ENCODE measurements at regions not wholly inside any gene's neighbourhood (a gene's known extent, or its start where the extent isn't known, plus 50 kb on each side); places are given as distances from the start of the nearest gene placed in this dataset.

DNA sequence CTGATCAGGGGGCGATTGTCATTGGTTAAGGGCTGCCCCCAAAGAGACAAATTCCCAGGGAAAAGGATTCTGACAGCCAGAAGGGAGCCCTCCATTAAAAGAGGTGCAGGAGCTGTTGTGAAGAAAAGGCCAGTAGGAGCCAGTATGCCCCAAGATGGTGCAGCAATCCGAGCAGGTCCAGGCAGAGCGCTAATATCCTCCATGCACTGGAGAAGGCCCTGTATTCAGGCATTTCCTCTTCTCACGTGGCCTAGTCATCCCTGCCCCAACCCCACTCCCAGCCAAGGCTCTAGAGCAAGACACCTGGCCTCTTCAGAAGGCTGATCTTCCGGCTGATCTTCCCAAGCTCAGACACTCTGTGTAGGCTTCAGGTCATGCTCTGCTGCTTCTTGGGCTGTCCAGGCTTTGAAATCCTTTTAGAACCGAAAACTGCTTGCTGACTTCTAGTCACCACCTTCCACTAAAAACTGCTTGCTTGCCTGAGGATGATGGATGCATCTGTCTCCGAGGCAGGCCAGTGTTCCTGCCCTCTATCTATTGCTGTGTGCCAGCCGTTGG lies 77.4 kb downstream of the CYP26A1 start:
- Histone ChIP-seq H3K27me3 (ENCODE audit: control insufficient read depth, insufficient read depth, low read length) (no peaks in the 10 kb centered on the region), H3K4me3 (ENCODE audit: low read length) (no peak overlapping the region), H3K27ac (ENCODE audit: low read length) (no peak overlapping the region), H3K4me1 (ENCODE audit: control insufficient read depth, low read depth, low read length) (peaks cover under 1% of the 10 kb centered on the region), H3K9ac (ENCODE audit: low read length) (no peak overlapping the region), H3K36me3 (ENCODE audit: control insufficient read depth, low read depth, low read length) (no peaks in the 10 kb centered on the region), H3K9me3 (ENCODE audit: control insufficient read depth, low read depth, low read length) (no peaks in the 10 kb centered on the region)

DNA sequence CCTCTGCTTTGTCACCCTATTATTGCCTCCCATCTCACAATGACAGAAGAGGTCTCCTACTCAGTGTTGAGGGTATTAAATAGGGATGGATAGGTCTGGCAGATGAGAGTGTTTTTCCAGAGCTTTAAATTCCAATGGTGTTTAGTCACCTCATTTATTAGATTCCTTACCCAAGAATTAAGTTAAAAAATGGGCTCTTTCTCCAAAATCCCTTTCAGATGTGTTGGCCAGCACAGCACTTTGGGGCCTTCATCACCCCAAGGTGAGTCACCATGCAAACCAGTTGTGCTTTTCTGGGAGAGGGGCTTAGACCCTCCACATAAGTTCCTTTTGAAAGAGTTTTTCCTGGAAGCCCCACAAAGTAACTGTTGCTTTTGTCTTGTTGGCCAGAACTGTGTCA lies 78.4 kb downstream of the CYP26A1 start:
- H3K4me1 ChIP-seq (ENCODE audit: control insufficient read depth, low read depth, low read length) = no peaks in the 10 kb centered on the region
- no peak overlapping the region for H3K27ac ChIP-seq (ENCODE audit: low read length)
- H3K36me3 ChIP-seq (ENCODE audit: control insufficient read depth, low read depth, low read length) = no peaks in the 10 kb centered on the region
- H3K9ac ChIP-seq (ENCODE audit: low read length) = no peak overlapping the region
- H3K27me3 ChIP-seq (ENCODE audit: control insufficient read depth, insufficient read depth, low read length) = no peaks in the 10 kb centered on the region
- H3K9me3 ChIP-seq (ENCODE audit: control insufficient read depth, low read depth, low read length) = no peaks in the 10 kb centered on the region
- no peak overlapping the region for H3K4me3 ChIP-seq (ENCODE audit: low read length)

DNA sequence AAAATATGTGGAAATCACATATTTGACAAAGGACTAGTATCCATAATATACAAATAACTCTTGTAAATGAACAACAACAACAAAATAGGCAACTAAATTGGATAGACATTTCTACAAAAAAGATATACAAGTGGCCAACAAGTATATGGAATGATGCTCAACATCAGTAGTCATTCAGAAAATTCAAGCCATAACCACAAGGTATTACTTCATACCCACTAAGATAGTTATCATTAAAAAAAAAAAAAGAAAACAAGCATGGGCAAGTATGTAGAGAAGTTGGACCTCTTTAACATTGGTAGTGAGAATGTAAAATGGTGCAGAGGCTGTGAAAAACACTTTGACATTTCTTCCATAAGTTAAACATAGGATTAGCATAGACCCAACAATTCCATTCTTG lies 80.8 kb downstream of the CYP26A1 start:
- Histone ChIP-seq H3K4me1 (ENCODE audit: control insufficient read depth, low read depth, low read length) (no peaks in the 10 kb centered on the region), H3K27ac (ENCODE audit: low read length) (no peak overlapping the region), H3K9ac (ENCODE audit: low read length) (no peak overlapping the region), H3K4me3 (ENCODE audit: low read length) (no peak overlapping the region), H3K36me3 (ENCODE audit: control insufficient read depth, low read depth, low read length) (no peaks in the 10 kb centered on the region), H3K9me3 (ENCODE audit: control insufficient read depth, low read depth, low read length) (peaks cover 8% of the 10 kb centered on the region), H3K27me3 (ENCODE audit: control insufficient read depth, insufficient read depth, low read length) (no peaks in the 10 kb centered on the region)

DNA sequence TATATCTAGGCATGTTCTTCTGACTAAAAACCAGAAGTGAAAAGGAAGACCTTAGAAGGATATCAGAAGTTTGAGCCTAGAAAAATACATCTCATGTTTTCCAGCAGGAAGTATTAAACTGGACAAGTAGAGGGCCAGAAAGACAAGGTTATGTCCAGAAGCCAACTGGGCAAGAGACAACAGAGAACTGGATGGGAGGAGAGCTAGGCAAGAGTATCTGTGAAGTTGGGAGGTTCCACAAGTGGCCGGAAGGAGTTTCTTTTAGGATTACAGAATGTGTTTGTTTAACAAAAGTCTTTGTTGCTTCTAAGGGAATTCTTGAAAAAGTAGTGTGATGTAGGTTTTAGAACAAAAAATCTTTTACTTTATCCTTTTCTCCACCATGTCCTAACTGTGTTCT lies 86.4 kb downstream of the CYP26A1 start:
- H3K9me3 ChIP-seq (ENCODE audit: control insufficient read depth, low read depth, low read length) = peaks cover 8% of the 10 kb centered on the region
- no peak overlapping the region for H3K9ac ChIP-seq (ENCODE audit: low read length)
- no peaks in the 10 kb centered on the region for H3K4me1 ChIP-seq (ENCODE audit: control insufficient read depth, low read depth, low read length)
- H3K36me3 ChIP-seq (ENCODE audit: control insufficient read depth, low read depth, low read length) = no peaks in the 10 kb centered on the region
- no peak overlapping the region for H3K27ac ChIP-seq (ENCODE audit: low read length)
- no peak overlapping the region for H3K4me3 ChIP-seq (ENCODE audit: low read length)
- H3K27me3 ChIP-seq (ENCODE audit: control insufficient read depth, insufficient read depth, low read length) = no peaks in the 10 kb centered on the region

DNA sequence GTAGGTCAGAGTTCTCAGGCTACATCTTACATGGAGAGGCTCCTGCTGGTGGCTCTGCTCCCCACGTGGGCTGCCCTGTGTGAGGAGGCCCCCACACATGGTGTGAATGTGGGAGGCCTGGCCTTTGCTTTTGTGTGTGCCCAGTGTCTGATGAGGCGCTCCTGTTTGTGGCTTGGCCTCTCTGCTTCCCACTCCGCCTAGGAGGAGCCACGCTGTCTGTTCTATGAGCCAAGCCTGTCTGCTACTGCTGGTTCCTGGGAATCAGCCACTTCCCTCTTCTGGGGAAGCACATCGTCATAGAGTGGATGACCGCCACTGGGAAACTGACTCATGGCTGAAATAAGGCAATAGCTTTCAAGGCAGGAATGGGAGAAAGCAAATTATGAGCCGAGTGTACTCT lies 87.1 kb downstream of the CYP26A1 start:
- H3K27ac ChIP-seq (ENCODE audit: low read length) = no peak overlapping the region
- H3K9me3 ChIP-seq (ENCODE audit: control insufficient read depth, low read depth, low read length) = peaks cover 8% of the 10 kb centered on the region
- H3K36me3 ChIP-seq (ENCODE audit: control insufficient read depth, low read depth, low read length) = no peaks in the 10 kb centered on the region

DNA sequence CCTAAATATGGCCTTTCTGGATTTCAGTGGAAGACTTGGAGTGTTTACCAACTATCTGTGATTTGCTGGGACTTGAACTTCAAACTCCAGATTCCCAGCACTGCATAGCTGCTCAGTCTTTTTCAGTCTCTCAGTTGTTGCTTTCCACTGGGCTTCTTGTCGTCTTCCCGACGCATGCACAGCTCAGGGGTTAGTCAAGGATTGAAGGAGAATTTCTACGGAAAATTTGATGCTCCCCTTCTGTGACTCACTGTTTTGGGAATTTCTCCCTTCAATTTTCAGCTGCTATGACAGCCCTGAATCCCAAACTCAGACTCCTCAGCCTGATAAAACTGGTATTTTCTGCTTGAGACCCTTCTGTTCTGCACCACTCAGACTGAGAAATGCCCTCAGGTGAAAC lies 91.7 kb downstream of the CYP26A1 start:
- H3K27ac ChIP-seq (ENCODE audit: low read length) = no peak overlapping the region
- H3K4me1 ChIP-seq (ENCODE audit: control insufficient read depth, low read depth, low read length) = peaks cover 5% of the 10 kb centered on the region
- no peak overlapping the region for H3K9ac ChIP-seq (ENCODE audit: low read length)
- H3K27me3 ChIP-seq (ENCODE audit: control insufficient read depth, insufficient read depth, low read length) = no peaks in the 10 kb centered on the region
- H3K4me3 ChIP-seq (ENCODE audit: low read length) = no peak overlapping the region
- peaks cover 4% of the 10 kb centered on the region for H3K9me3 ChIP-seq (ENCODE audit: control insufficient read depth, low read depth, low read length)
- H3K36me3 ChIP-seq (ENCODE audit: control insufficient read depth, low read depth, low read length) = no peaks in the 10 kb centered on the region

More for the DNA sequence above, 87.1 kb downstream of the CYP26A1 start:
- Histone ChIP-seq H3K9ac (ENCODE audit: low read length) (no peak overlapping the region), H3K27me3 (ENCODE audit: control insufficient read depth, insufficient read depth, low read length) (no peaks in the 10 kb centered on the region), H3K4me3 (ENCODE audit: low read length) (no peak overlapping the region), H3K4me1 (ENCODE audit: control insufficient read depth, low read depth, low read length) (no peaks in the 10 kb centered on the region)

DNA sequence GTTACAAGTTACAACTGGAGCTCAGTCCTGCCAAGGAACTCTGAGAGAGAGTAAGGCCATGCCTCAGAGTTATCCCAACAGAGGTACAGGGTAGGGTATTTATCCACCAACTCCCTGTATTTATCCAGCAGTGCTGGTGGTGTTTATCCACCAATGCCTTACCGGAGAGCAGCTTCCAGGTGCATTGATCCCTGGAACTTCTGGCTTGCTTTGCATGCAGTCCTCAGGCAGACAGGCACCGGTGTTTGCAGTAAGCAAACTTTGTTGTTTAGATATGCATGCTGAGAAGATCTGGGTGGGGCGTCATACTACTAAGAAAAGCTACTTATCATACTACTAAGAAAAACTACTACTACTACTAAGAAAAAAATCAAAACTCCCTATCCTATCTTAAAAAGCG lies 92.4 kb downstream of the CYP26A1 start:
- peaks cover 5% of the 10 kb centered on the region for H3K4me1 ChIP-seq (ENCODE audit: control insufficient read depth, low read depth, low read length)
- no peak overlapping the region for H3K27ac ChIP-seq (ENCODE audit: low read length)
- H3K9ac ChIP-seq (ENCODE audit: low read length) = no peak overlapping the region
- no peaks in the 10 kb centered on the region for H3K27me3 ChIP-seq (ENCODE audit: control insufficient read depth, insufficient read depth, low read length)
- H3K9me3 ChIP-seq (ENCODE audit: control insufficient read depth, low read depth, low read length) = peaks cover 4% of the 10 kb centered on the region
- H3K4me3 ChIP-seq (ENCODE audit: low read length) = no peak overlapping the region
- no peaks in the 10 kb centered on the region for H3K36me3 ChIP-seq (ENCODE audit: control insufficient read depth, low read depth, low read length)

DNA sequence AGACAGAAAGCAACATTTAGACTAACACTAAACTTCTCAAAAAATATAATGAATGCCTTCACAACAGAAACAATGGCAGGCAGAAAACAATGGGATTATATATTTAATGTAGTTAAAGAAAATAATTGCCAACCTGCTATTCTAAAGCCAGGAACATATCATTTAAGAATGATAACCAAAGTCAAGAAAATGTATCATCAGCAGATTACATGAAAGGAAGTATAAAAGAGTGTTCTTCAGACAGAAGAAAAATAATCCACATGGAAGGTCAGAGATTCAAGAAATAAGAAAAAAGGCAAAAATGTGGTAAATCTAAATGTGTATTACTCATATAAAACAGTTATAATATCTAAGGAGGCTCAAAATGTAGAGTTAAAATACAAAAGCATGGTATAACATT lies 98.1 kb downstream of the CYP26A1 start:
- Histone ChIP-seq H3K36me3 (ENCODE audit: control insufficient read depth, low read depth, low read length) (no peaks in the 10 kb centered on the region), H3K9me3 (ENCODE audit: control insufficient read depth, low read depth, low read length) (peaks cover 4% of the 10 kb centered on the region), H3K4me1 (ENCODE audit: control insufficient read depth, low read depth, low read length) (no peaks in the 10 kb centered on the region), H3K4me3 (ENCODE audit: low read length) (no peak overlapping the region), H3K9ac (ENCODE audit: low read length) (no peak overlapping the region), H3K27ac (ENCODE audit: low read length) (no peak overlapping the region), H3K27me3 (ENCODE audit: control insufficient read depth, insufficient read depth, low read length) (no peaks in the 10 kb centered on the region)

DNA sequence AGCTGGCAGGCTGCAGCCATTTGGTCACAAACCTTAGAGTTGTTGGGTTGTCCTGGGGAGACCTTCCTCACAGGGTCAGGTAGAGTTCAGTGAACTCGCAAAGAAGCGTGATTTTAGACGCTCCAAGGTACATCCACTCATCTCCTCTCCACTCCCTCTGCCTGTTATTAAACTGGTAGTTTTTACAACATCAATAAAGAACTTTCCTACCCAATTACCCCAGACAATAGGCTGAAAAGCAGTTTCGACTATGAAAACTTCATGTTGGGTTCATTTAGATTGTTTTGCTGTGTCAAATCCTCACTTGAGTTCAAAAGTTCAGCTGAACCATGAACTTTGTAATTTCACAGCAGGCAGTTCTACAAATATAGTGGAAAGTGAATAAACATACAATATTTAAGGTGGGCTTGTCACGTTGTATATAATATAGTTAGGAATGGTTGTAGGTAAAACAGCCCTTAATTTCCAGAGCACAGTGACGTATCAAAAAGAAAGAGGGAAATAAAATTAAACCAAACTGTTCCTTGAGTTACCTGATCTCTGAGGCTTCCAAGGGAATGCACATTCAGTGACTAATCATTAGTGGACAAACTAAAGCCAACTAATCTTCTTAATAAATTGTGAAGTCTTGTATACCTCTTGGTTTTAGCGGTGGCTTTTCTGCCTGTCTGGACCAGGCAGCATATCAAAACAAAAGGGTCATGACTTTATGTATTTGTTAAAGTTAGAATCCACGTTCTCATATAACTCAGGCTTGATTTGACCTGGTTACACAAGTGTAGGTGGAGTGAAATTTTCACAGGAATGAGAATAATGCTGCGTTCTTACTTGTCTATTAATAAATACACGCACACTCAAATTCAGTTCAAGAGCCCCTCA lies 100.5 kb downstream of the CYP26A1 start:
- H3K27ac ChIP-seq (ENCODE audit: low read length) = no peak overlapping the region

DNA sequence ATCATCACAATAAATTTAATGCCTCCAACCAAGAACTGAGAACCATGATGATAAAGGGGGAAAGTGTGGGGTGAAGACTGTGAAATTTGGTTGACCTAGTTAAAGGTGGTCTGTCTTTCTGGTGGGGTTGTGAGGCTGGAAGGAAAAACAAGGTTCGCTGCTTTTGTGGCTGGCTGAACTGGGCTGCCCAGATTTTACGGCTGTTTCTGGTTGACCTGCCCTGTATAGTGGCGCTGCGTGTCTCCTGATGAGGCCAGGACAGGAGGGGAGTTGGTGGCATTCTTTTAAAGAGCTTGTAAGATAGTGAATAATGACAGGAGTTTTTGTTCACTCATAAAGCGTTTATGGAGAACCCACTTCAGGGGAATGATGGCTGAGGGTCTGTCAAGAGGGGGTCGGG lies 101.8 kb downstream of the CYP26A1 start:
- no peak overlapping the region for H3K9ac ChIP-seq (ENCODE audit: low read length)
- H3K4me3 ChIP-seq (ENCODE audit: low read length) = no peak overlapping the region
- H3K27me3 ChIP-seq (ENCODE audit: control insufficient read depth, insufficient read depth, low read length) = no peaks in the 10 kb centered on the region
- H3K36me3 ChIP-seq (ENCODE audit: control insufficient read depth, low read depth, low read length) = no peaks in the 10 kb centered on the region
- H3K9me3 ChIP-seq (ENCODE audit: control insufficient read depth, low read depth, low read length) = no peaks in the 10 kb centered on the region
- no peak overlapping the region for H3K27ac ChIP-seq (ENCODE audit: low read length)
- H3K4me1 ChIP-seq (ENCODE audit: control insufficient read depth, low read depth, low read length) = no peaks in the 10 kb centered on the region

More for the DNA sequence above, 100.5 kb downstream of the CYP26A1 start:
- no peaks in the 10 kb centered on the region for H3K27me3 ChIP-seq (ENCODE audit: control insufficient read depth, insufficient read depth, low read length)
- H3K4me3 ChIP-seq (ENCODE audit: low read length) = no peak overlapping the region
- H3K4me1 ChIP-seq (ENCODE audit: control insufficient read depth, low read depth, low read length) = no peaks in the 10 kb centered on the region
- H3K9ac ChIP-seq (ENCODE audit: low read length) = no peak overlapping the region
- H3K36me3 ChIP-seq (ENCODE audit: control insufficient read depth, low read depth, low read length) = no peaks in the 10 kb centered on the region
- peaks cover 4% of the 10 kb centered on the region for H3K9me3 ChIP-seq (ENCODE audit: control insufficient read depth, low read depth, low read length)

DNA sequence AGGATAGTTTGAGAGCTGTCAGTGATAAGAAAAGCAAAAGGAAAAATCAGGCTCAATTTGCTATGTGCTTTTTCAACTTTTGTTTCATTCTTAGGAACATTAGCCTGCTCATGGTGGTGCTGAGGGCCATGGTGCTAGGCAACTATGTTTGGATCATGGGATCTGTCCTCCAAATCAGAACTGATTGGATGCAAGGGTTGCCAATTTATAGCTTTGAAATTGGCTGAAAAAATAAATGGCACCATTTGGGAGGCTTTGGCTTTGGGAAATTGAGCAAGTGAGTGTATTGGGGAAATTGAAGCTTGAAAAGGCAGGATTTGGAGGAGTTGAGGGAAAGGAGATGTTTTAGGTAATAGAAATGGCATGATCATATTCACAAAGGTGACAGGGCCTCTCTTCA lies 103.8 kb downstream of the CYP26A1 start:
- no peak overlapping the region for H3K27ac ChIP-seq (ENCODE audit: low read length)
- H3K27me3 ChIP-seq (ENCODE audit: control insufficient read depth, insufficient read depth, low read length) = no peaks in the 10 kb centered on the region
- no peaks in the 10 kb centered on the region for H3K36me3 ChIP-seq (ENCODE audit: control insufficient read depth, low read depth, low read length)
- H3K9me3 ChIP-seq (ENCODE audit: control insufficient read depth, low read depth, low read length) = no peaks in the 10 kb centered on the region
- no peak overlapping the region for H3K9ac ChIP-seq (ENCODE audit: low read length)
- no peaks in the 10 kb centered on the region for H3K4me1 ChIP-seq (ENCODE audit: control insufficient read depth, low read depth, low read length)
- H3K4me3 ChIP-seq (ENCODE audit: low read length) = no peak overlapping the region

DNA sequence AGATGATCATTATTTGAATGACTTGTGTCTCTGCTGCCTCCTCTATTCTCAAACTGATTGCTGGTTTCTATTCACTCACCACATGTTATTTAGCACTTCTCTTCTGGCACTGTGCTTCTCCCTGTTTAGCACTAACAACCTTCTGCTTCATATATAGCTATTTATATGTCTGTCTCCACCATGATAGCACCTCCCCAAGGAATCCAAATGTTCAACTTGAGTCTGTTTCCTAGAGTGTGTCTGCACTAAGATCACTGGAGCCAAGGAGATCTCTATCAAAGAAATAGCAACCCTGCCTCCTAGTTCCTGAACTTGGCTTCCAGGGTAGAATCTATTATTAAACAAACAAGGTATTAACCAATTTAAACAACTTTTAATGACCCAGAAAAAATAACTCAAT lies 104.5 kb downstream of the CYP26A1 start:
- Histone ChIP-seq H3K4me3 (ENCODE audit: low read length) (no peak overlapping the region), H3K36me3 (ENCODE audit: control insufficient read depth, low read depth, low read length) (no peaks in the 10 kb centered on the region), H3K9me3 (ENCODE audit: control insufficient read depth, low read depth, low read length) (no peaks in the 10 kb centered on the region), H3K27me3 (ENCODE audit: control insufficient read depth, insufficient read depth, low read length) (no peaks in the 10 kb centered on the region), H3K27ac (ENCODE audit: low read length) (no peak overlapping the region), H3K4me1 (ENCODE audit: control insufficient read depth, low read depth, low read length) (no peaks in the 10 kb centered on the region), H3K9ac (ENCODE audit: low read length) (no peak overlapping the region)
